ENCODE measurements at regions not wholly inside any gene's neighbourhood (a gene's known extent, or its start where the extent isn't known, plus 50 kb on each side); places are given as distances from the start of the nearest gene placed in this dataset.

DNA sequence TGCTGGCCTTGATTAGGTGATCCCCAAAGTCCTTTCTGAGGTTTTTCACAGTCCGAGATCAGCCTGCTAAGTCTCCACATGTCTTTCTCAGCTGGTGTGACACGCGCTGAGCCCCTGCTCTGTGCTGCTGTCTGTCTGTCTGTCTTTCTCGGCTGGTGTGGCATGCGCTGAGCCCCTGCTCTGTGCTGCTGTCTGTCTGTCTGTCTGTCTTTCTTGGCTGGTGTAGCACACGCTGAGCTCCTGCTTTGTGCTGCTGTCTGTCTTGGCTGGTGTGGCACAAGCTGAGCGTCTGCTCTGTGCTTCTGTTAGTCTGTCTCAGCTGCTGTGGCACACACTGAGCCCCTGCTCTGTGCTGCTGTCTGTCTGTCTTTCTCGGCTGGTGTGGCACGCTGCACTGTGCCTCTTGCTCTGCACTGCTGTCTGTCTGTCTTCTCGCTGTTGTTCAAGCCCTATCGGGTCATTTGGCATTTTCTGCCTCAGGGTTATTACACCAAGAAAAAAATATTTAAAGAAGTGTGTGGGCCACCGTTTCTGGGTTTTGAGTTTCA, 217.3 kb upstream of the SHH start:
- TF ChIP-seq POLR2A (IDR thresholded peaks at IDR 0.05; ENCODE audit: low read depth, low read length) (no peak), POLR2AphosphoS5 (IDR thresholded peaks at IDR 0.05; ENCODE audit: low read depth, low read length) (no peak)

Data from GM12892 (cell line).